NCI-H1105 treated with DMSO at 0.1 percent for 48 hours (cell line): ENCODE measurements at regions not wholly inside any gene's neighbourhood (a gene's known extent, or its start where the extent isn't known, plus 50 kb on each side); places are given as distances from the start of the nearest gene placed in this dataset.
"Not testable (repeated sequence)": the region's sequence is repeated elsewhere in the genome, so short reads cannot be mapped to it uniquely, and the experiment has no call there.

Experiments used
- DNase-seq: peaks from one replicate; lab custom pipeline; 2025; lab: John Stamatoyannopoulos, UW

DNA sequence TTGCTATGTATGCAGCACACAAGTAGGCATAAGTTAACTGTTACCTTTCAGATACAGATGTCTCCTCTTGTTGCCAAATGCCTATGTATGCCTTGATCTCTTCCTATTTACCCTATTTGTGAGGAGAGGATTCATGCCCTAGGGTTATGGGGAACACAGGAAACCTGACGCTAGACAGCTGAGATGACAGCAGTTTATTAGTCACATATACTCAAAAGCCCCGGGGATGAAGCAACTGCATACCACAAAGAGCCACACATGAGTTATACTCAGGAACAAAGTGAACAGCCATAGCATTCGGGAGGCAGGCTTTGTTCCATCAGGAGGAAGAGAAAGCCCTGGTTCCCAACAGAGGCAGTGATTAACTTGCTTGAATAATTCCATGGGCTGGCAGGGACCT is 1011.7 kb upstream of the PCDH7 start:
- DNase-seq: no peak

DNA sequence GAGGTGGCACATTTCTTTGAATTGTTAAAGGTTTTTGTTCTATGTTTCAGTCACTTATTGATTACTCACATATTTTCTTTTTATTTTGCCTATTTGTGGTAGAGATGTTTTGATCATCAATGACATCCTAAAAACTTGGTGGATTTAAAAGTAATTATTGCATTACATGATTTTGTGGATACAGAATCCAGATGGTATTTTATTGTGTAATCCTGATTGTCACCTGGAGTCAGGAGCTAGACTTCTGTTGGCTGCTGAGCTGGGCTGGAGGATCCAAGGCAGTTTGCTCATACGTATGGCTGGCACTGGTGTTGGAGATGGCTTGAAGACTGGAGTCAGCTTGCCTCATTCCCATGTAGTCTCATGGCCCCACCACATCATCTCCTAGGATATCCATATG is 1009.6 kb upstream of the PCDH7 start:
- DNase-seq: no peak

DNA sequence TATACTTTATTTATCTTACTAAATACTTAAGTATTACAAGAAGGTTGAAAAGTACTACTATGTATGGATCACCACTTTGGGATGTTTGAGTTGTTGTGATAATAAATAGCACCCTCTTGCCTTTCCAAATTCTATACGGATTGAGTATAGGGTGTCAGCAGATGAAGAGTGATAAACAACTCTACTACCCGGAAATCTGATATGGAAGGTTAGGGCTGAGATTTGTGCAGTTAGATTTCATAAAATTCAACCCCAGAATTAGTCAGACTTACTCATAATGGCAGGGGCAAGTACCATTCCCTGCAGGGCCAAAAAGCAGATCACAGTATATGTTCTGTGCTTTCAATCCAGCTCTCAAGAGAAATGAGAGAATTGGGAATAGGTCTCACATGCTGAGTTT is 1008.9 kb upstream of the PCDH7 start:
- no peak for DNase-seq

DNA sequence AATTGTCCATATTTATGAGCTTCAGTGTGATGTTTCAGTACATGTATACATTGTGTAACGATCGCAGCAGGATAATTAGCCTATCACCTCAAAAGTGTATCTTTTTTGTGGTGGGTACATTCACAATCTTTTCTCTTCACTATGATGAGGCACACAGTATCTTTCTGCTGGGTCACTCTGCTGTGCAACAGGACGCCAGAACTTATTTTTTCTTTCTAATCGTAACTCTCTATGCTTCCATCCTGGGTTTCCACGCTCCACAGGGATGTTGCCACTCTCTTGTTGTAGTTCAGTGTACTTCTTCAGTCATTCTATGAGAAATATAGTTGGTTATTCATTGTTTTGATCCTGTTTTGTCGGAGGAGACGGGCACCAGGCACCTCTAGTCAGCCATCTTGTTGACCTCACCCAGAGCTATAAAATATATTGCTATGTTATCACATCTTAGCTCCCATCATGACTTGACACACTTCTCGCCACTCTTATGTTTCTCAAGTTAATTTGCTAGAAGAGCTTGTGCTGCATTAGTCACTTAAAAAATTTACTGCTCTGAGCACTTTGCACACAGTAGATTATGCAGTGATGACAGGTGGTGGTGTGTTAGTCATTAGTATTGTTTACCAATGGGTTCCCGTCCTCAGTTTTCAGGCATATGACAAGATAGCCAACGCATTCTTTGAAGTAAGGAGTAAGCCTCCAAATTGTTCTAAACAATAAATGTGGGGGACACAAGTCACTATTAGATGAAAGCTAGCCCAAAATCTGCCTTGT is 1002.7 kb upstream of the PCDH7 start:
- DNase-seq: no peak

DNA sequence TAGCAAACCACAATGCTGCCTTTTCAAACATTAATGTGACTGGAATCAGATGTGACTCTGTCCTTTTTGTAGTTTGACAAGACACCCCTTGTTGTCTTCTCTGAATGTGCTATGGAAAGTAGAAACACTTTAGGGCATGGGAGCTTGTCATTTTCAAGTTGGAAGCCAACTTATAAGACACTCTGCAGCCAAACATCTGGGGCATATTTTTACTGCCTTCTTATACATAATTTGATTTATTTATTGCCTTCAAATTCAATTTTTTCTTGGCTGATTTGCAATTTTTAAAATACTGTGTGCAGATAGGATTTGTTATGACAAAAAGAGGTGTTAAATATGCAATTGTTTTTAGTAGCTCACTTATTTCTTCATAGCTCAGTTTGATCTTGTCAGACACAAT is 1002.0 kb upstream of the PCDH7 start:
- DNase-seq: no peak

DNA sequence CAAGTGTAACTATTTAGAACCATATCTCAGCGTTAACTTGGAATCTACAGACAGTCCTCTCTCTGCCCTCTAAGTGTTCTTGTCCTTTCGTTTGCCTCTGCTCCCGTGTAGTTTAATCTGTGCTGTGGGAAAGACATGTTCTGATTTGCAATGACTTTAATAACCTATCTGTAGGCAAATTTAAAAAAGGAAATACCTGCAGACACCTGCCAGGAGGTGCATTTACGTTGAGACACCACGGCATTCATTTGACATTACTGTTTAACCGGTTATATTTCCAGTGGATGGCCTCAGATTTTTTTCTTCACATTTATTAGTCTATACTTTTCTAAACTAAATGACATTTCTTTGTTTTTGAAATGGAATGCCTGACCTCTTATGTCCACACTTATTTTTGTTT is 997.9 kb upstream of the PCDH7 start:
- no peak for DNase-seq

DNA sequence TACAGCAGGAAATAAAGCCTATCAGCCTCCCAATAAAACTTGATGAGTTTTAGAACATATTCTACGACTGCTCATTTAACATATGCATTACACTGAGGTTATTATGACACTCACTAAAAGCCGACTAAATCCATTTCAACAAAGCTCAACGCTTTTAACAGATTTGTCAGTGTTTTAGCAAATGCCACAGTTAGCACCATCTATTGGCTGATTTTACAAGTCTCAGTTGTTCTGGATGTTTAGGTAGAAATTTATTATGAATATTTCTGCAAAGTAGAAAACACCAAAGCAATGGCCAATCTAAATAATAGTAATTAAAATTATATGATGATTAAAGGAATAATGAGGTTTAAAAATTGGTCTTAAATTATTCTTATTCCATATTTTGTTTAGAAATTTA is 993.2 kb upstream of the PCDH7 start:
- DNase-seq: no peak

DNA sequence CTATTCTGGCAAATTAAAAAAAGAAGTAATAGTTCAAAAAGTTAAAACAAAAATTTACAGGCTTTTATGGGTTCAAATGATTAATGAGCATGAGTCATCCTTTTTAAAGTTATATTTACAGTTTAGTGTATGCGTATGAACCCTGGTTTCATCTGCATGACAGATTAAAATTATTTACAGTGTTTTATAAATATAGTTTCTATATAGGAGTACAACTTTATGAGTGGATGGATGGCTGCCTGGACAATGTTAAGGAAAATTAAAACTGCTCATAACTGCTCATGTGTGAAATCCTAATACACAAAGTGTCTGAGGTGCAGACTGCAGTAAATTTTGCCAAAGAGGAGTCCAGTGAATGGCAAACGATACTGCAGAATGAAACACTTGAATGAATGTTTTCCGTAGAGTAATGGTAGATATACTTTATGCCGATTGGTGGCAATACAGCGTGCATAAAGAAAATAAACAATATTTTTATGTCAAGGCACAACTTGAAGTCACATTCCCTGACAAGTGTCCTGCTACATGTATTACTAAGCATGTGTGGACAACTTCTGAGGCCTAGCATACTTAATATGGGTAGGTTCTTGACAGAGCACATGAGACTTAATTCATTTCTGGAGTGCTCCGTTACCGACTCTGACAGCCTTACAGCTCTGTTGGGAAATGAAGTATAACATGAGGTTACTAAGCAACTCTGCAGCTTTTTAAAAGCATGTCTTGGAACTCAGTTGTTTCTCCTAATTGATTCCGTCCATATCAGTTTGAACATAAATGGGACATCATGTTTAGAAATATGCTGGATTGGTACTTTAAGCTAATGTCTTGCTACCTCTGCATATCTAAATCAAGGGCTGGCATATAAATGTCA is 985.6 kb upstream of the PCDH7 start:
- DNase-seq: no peak

DNA sequence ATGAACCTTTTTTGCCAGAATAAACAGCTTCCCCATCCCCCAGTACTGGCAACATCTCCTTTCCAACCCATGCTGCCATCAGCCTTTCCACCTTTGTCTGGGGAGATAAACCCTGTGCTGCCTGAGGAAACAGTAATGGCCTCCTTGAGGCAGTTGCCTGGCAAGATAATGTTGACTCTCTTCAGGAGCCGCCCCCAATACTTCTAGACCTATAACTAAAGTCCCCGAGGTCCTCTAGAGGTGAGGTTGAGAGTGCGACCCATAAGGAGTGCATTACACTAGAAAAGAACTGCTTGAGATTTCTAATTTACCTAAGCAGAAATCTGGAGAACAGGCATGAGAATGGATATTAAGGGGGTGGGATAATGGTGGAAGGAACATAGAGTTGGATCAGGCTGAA is 963.2 kb upstream of the PCDH7 start:
- no peak for DNase-seq

DNA sequence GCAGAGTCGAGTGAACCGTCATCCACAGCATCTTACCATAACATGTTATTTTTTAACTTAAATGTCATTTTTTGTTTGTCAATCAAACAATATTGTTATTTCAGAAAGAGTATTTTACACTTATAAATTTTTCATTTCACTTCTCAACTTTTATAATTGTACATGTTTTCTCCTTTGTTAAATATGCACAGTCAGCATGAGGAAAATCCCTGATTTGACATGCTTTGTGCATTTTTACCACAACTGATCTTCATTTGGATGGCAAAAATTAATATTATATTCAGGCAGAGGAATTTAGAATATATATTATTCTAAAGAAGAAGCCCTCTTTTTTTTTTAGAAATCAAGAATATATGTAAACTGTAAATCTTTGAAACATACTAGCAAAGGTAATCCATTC is 958.0 kb upstream of the PCDH7 start:
- DNase-seq: no peak

DNA sequence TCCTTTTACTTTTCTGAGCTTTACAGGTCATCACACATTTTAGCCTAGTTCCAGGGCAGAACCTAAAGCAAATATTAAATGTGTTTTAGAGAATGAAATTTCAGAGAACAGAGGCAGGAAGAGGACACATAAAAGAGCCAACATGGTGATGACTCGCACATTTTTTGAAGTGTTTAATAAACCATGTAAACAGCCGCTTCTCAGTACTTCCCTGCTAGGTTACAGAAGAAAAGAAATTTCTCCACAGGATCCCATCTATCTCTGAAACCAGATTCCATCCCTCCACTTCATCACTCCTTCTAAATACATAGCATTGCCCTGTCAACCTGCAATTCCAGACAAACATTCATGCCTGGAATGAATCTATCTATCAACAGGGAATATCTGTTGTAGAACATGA is 949.5 kb upstream of the PCDH7 start:
- no peak for DNase-seq

DNA sequence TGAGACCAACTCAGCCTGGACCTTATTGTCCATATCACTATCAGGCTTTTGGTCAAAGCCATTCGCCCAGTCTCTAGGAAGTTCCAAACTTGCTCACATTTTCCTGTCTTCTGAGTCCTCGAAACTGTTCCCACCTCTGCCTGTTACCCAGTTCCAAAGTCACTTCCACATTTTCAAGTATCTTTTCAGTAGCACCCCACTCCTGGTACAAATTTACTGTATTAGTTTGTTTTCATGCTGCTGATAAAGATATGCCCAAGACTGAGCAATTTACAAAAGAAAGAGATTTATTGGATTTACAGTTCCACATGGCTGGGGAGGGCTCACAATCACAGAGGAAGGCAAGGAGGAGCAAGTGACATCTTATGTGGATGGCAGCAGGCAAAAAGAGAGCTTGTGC is 932.0 kb upstream of the PCDH7 start:
- DNase-seq: not testable (repeated sequence)

DNA sequence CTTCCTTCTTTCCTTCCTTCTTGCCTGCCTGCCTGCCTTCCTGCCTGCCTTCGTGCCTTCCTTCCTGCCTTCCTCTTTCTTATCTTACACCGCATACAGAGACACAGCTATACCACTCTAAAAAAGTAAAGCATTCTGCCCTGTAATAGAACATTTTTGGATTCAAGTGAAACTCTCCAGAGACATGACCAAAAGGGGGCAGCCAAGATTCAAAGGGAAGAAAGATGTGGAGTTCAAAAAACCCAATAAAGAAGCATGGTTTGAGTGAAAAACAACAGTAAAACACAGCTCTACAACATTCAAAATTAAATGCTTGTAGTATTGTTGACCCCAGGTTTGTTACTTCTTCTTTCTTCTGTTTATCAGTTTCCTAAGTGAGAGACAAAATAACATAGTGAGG is 914.9 kb upstream of the PCDH7 start:
- no peak for DNase-seq

DNA sequence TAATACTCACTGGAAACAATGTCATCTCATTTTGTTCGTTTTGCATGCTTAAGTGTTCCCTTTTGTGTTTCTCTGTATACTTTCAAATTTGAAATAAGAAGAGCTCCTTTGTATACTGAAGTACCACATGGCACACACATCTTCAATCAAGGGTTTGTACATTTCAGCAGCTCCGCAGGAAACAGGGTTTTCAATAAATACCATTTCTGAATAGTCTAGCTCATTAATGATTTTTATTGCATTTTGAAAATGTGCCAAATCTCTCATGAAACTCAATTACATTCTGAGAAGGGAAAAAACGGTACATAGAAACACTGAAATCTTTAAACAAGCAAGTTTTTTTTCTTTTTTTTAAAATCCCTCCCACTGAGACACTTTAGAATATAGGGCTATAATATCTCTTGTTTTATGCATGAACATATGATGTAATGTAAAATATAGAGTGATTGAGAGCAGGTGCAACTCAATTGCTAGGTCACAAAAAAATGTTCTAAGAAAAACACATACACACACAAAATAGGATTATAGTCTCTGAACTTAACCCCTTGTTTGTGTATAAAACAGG is 914.2 kb upstream of the PCDH7 start:
- peak; percentile 36 for DNase-seq

DNA sequence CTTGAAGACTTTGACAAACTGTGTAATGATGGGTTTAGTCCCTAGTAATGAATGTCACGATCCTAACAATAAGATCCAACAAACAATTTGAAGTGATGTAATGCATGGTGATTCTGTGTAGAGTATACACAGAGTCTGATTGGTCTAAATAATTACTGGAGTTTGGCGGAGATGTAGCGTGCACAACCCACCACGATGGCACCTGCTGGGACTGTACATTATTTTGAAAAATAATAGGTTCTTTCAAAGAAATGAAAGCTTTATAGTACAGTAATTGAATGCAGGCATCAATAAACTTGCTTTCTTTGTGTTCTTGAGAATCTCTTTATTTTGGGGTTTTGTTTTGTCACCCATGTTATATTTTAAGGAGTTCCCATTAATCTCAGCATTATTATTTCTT is 902.2 kb upstream of the PCDH7 start:
- no peak for DNase-seq

DNA sequence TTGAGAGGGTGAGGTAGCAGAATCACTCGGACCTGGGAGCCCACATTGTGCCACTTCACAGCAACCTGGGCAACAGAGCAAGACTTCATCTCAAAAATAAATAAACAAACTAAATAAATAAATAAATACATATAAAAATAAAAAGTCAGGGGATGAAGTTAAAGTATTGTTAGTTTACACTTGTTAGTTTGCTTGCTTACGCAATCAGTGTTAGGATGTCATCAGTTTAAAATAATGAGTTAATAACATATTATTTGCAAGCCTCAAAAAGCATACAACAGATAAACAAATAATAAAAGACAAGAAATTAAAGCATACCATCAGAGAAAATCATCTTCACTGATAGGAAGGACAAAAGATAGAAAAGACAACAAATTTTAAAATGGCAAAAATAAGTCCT is 891.1 kb upstream of the PCDH7 start:
- no peak for DNase-seq

DNA sequence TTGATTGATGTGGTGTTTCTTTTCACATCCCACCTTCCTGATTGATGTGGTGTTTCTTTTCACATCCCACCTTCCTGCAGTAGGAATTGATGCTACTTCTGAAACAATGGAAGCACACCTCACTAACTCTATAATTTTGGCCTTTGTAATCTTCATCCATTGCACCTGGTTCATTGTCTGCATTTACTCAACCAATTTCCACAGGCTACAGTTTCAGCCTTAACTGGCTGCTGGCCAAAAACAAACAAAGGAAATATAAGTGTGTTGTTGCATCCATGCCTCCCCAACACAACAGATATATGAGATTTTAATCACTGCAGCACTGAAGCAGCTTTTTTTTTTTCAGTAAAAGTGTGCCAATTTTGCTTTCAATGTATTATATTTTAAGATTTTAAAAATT is 867.6 kb upstream of the PCDH7 start:
- peak; percentile 42 for DNase-seq

DNA sequence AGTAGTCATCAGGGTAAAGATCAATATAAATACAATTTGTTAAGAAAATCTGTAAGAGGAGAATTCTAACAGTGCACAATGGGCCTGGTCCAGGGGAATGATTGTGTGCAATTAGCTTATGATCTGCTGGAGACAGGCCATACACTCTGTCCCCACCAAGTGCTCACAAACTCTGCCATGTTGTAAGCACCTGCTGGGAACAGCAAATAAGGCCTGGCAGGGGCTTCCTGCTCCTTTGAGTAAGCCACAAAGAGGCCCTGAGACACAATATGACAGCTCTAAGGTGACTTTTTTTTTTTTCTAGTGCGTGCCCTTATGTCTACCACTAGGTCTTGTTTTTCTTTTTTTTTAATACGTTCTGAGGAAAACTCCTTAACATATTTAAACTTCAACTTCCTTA is 866.3 kb upstream of the PCDH7 start:
- no peak for DNase-seq

DNA sequence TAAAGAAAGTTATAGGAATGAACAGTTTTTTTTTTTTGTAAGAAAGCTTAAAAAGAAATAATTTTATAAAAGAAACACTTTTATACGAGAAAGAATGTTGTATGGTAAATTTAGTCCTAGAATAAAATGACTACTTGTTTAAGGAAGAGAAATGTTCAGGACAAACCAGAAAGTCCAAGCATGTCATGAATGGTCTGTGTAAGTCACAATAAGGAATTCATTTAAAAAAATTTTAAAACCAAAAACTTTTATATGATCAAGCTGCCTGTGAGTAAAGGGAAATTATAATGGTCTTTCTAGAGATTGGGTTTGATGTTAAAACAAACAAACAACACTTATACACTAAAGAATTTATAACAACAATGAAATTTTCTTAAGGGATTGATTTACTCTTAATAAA is 858.9 kb upstream of the PCDH7 start:
- DNase-seq: no peak

DNA sequence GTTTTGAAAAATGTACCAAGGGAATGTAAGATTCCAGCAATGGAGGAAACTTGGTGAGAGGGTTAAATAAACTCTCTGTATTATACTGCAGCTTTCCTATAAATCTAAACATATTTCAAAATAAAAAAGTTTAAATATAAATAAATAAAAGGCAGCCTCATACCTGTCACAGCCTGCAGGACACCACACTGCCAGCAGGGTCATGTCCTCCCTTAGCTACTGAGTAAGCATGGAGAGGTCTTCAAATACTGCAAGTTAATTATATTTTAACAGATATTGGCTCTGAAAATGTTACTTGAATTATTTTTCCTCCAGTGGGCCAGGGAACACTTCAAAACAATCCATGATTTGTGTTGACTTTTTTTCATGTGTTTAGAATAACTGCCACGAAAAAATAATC is 852.8 kb upstream of the PCDH7 start:
- no peak for DNase-seq

DNA sequence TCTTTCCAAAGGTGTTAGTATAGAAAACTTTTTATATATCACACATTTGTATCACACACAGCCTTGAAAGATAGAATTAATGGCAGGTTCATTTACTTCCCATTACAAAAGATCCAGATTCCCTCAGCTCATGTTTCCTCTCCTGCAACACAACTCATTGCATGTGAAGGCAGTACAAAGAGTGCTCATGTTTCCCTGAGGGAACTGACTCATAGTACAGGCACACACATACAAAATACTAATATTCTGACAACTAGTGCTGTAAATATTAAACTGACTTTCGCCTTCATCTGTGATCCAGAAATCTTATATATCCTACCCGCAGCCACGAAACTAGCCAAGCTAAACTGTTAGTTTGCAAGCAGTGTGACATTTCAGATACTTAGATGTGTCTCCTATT is 819.8 kb upstream of the PCDH7 start:
- no peak for DNase-seq

DNA sequence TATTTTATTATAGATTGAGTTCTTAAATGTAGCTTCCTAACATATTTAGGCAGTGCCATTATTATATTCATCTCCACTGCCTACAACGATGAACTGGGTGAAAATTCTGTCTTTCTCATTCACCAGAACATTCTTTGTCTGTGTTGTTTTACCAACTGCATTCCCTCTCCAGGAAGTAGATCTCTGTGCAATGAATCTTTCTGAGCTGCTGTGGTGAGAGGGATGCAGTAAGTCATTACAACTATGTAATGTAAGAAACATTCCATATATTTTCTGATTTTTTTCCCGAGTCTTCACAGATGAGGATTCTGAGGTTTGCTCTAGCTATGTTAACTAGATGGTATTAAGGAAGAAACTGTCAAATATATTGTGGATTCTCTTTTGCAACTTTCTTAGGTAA is 811.9 kb upstream of the PCDH7 start:
- DNase-seq: no peak

DNA sequence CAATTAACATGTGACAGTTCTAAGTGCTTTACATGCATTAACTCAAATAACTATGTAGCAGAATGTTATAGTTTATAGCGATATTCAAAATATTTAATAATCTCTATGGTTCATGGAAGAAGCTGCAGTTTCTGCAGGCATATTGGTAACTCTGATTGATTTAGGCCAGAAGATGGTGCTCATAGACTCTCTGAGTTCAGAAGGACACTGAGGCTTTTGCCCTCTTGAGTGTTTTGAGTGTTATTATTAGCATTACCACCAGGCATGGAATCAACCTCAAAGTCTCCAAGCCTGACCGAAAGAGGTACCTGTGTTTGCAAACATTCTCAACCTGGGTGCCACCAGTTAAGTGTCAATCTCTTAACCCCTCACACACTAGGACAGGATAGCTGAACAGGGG is 792.3 kb upstream of the PCDH7 start:
- no peak for DNase-seq
